BLaER1 treated with 17β-estradiol and CSF1 and Interleukin-3, amounts not matched to agents 10 nM and 100 nM (cell line): ENCODE measurements at regions not wholly inside any gene's neighbourhood (a gene's known extent, or its start where the extent isn't known, plus 50 kb on each side); places are given as distances from the start of the nearest gene placed in this dataset.

Source experiments
- H3K27ac ChIP-seq, 11 experiments: shearing (Covaris generic); formaldehyde crosslinking; 2 replicates each; pipeline ENCODE4 v1.8.1; 2022
- H3K27me3 ChIP-seq, 11 experiments: shearing (Covaris generic); formaldehyde crosslinking; 2 replicates each; pipeline ENCODE4 v1.8.1; 2022
- H3K36me3 ChIP-seq, 11 experiments: shearing (Covaris generic); formaldehyde crosslinking; 2 replicates each; pipeline ENCODE4 v1.8.1; 2022
- H3K4me1 ChIP-seq, 10 experiments: shearing (Covaris generic); formaldehyde crosslinking; 2 replicates each; pipeline ENCODE4 v1.8.1; 2022
- H3K4me2 ChIP-seq, 11 experiments: shearing (Covaris generic); formaldehyde crosslinking; 2 replicates each; pipeline ENCODE4 v1.8.1; 2022
- H3K4me3 ChIP-seq, 10 experiments: shearing (Covaris generic); formaldehyde crosslinking; 2 replicates each; pipeline ENCODE4 v1.8.1; 2022
- H3K9ac ChIP-seq, 11 experiments: shearing (Covaris generic); formaldehyde crosslinking; 2 replicates each; pipeline ENCODE4 v1.8.1; 2022
- H3K9me3 ChIP-seq, 11 experiments: shearing (Covaris generic); formaldehyde crosslinking; replicated peaks in 1 of 11; 2 replicates each; pipeline ENCODE4 v1.8.1; 2022
- H4K20me1 ChIP-seq, 11 experiments: shearing (Covaris generic); formaldehyde crosslinking; 2 replicates each; pipeline ENCODE4 v1.8.1; 2022
- Cebpa-rat ChIP-seq, 11 experiments: shearing (Covaris generic); IDR thresholded peaks; 2 replicates each; pipeline ENCODE4 v1.8.1; 2022

DNA sequence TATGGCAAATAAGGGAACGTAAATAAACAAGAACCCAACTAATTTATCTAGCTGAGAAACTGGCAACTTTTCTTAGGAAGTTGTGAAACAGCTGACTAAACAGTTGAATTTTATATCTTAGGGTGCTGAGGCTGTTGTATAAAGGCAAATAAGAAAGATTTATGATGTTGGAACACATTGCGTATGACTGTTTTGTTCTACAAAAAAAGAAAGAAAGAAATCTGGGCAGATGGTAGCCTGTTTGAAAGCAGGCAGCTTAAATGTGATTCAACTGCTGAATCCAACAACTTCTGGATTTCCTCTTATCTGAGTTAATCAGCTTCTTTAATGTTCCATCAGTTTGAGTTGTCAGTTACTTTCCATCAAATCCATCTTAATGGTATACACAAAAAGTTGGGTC, 214.5 kb downstream of the SNX13 start:
- no peak for TF ChIP-seq Cebpa-rat (IDR thresholded peaks at IDR 0.05)
- Histone ChIP-seq H3K9ac (no peak overlapping the region), H3K4me1 (peaks cover 0 to 8% (median 0%) of the 10 kb centered on the region in 10 experiments; a peak in 2 of 20 replicates), H3K27me3 (no peaks in the 10 kb centered on the region), H4K20me1 (no peaks in the 10 kb centered on the region), H3K27ac (no peak overlapping the region), H3K4me3 (no peak overlapping the region), H3K36me3 (no peaks in the 10 kb centered on the region), H3K9me3 (no peaks in the 10 kb centered on the region; a peak in 2 of 22 replicates), H3K4me2 (0 out of 22 replicates have a peak overlapping the region, but pooled peaks of 1 of the 11 experiments have one; percentile 33)

- no peaks in the 10 kb centered on the region for H4K20me1 ChIP-seq
- no peaks in the 10 kb centered on the region for H3K27me3 ChIP-seq
- H3K9ac ChIP-seq, result no peak overlapping the region
- no peak for TF ChIP-seq Cebpa-rat (IDR thresholded peaks at IDR 0.05)
- no peaks in the 10 kb centered on the region for H3K4me1 ChIP-seq
- H3K4me2 ChIP-seq, result no peak overlapping the region; a peak in 1 of 22 replicates
- H3K36me3 ChIP-seq, result no peaks in the 10 kb centered on the region
- H3K4me3 ChIP-seq, result no peak overlapping the region
- no peak overlapping the region for H3K27ac ChIP-seq
- H3K9me3 ChIP-seq, result peaks cover 13 to 32% (median 26%) of the 10 kb centered on the region in 11 experiments; a peak in 19 of 22 replicates
Measured at GRCh38 chr7:17732083-17732482, 208.2 kb downstream of the SNX13 start.
